ENCODE measurements at regions not wholly inside any gene's neighbourhood (a gene's known extent, or its start where the extent isn't known, plus 50 kb on each side); places are given as distances from the start of the nearest gene placed in this dataset.

DNA sequence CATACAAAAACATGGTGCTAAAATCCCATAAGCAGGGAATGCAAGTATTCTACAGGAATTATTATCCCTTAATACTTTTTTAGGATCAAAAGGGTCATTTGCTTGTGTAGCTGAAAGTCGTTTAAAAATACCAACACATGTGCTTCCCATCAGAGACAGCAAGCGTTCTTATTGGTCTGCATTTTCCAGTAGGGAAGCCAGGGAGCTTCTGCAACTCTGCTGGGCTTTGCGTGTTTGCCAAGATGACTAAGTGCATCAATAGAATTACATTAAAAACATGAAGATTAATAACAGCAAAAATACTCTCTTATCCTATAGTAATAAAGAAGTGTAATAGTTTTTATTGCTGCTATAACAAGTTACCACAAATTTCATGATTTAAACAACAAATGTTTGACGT lies 111.2 kb downstream of the QDPR start:
- no peak for TF ChIP-seq POLR2A (IDR thresholded peaks at IDR 0.05)
- TF ChIP-seq, protein P1, sequence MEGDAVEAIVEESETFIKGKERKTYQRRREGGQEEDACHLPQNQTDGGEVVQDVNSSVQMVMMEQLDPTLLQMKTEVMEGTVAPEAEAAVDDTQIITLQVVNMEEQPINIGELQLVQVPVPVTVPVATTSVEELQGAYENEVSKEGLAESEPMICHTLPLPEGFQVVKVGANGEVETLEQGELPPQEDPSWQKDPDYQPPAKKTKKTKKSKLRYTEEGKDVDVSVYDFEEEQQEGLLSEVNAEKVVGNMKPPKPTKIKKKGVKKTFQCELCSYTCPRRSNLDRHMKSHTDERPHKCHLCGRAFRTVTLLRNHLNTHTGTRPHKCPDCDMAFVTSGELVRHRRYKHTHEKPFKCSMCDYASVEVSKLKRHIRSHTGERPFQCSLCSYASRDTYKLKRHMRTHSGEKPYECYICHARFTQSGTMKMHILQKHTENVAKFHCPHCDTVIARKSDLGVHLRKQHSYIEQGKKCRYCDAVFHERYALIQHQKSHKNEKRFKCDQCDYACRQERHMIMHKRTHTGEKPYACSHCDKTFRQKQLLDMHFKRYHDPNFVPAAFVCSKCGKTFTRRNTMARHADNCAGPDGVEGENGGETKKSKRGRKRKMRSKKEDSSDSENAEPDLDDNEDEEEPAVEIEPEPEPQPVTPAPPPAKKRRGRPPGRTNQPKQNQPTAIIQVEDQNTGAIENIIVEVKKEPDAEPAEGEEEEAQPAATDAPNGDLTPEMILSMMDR (IDR thresholded peaks at IDR 0.05), result no peak
- TF ChIP-seq EP300 (IDR thresholded peaks at IDR 0.05), result no peak

All from suprapubic skin (tissue), 3 donors.